Fibroblast of mammary gland (primary cell): ENCODE measurements at regions not wholly inside any gene's neighbourhood (a gene's known extent, or its start where the extent isn't known, plus 50 kb on each side); places are given as distances from the start of the nearest gene placed in this dataset.

Source experiments
- DNase-seq: peaks from one replicate; pipeline ENCODE4 v3.0.0-alpha.2; 2010; ENCODE audit warnings: low read depth
- H3K4me3 ChIP-seq: 2 replicates; pipeline ENCODE4 v1.5.1; 2011; ENCODE audit warnings: low read depth, mild to moderate bottlenecking, low read length, moderate library complexity; ENCODE audit not compliant: control insufficient read depth
- CTCF ChIP-seq: conservative IDR thresholded peaks from 2 replicates; pipeline ENCODE4 v1.5.1; 2011; ENCODE audit warnings: low read depth, low read length, inconsistent platforms; ENCODE audit not compliant: control insufficient read depth, insufficient read depth

DNA sequence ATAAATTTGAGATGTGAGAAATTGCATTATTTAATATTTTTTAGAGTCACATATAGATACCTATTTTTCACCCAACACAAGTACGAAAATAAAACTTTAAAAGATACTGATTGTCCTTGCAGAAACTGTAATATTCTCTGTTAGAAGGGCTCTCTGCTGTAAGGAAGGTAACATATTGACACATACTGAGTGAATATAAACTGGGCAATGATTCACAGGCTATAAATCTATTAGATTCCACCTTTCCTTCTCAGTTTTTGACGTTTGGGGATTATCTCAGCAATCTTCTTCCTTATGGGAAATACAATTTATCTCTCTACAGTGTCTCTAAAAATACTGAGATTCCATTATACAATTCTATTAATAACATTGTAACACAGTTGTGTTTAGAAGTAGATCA is 229.1 kb upstream of the MAP2 start:
- no peak overlapping the region for H3K4me3 ChIP-seq
- TF ChIP-seq CTCF = no peak
- no peak for DNase-seq

DNA sequence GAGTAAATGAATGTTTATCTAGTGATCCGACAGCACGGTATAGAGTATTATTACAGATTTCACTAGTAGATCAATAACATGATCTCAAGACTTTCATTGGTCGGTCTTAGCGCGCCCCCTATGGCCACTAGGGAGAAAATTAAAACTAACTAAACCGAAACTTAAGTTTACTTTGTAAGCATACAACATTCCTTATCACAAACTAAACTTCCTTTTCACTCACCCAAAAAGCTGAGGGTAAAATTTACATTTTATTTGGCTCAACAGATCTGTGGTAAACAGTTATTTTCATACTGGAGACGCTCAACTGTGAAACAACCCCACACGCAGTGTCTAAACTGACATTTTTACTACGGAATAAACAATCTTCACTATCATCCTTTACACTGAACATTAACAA is 215.6 kb upstream of the MAP2 start:
- peak overlapping the region; percentile 6 for H3K4me3 ChIP-seq
- DNase-seq = peak; percentile 9
- peak; percentile 43 for TF ChIP-seq CTCF

DNA sequence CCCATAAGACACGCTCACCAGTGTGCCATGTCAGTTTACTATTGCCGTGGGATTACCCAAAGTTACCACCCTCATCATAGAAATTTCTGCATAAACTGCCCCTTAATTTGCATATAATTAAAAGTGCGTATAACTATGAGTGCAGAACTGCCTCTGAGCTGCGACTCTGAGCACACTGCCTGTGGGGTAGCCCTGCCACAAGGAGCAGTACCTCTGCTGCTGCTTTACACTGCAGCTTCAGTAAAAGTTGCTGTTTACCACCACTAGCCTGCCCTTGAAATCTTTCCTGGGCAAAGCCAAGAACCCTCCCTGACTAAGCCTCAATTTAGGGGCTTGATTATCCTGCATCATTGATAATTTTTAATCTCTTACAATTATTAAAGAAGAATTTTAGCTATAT is 213.9 kb upstream of the MAP2 start:
- DNase-seq = no peak
- no peak overlapping the region for H3K4me3 ChIP-seq
- TF ChIP-seq CTCF = no peak

GRCh38 chr2:209230560-209230959 is 193.3 kb upstream of the MAP2 start:
- TF ChIP-seq CTCF = no peak
- no peak overlapping the region for H3K4me3 ChIP-seq
- DNase-seq = no peak

DNA sequence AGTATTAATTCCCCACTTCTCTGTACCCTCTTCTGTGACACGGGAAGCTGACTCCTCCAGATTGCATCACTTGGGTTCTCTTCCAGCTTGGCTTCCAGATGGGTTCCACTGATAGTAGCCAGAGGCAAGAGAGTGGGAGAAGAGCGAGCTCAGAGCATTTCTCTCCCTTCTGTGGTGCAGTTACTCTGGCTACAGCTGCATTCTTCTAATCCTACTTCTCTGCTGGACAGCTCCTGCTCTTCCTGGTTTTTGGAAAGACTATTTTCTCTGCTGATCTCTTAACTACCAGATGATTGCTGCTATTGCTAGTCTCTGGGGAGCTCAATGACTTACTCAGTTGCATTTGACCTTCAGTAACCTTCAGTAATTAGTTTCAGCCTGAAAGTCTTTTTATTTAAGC is 187.5 kb upstream of the MAP2 start:
- DNase-seq = peak; percentile 1

GRCh38 chr2:209238765-209239584 is 184.9 kb upstream of the MAP2 start:
- no peak overlapping the region for H3K4me3 ChIP-seq

More for the DNA sequence above, 187.5 kb upstream of the MAP2 start:
- TF ChIP-seq CTCF = no peak
- H3K4me3 ChIP-seq = no peak overlapping the region

More at GRCh38 chr2:209238765-209239584, 184.9 kb upstream of the MAP2 start:
- DNase-seq = no peak
- TF ChIP-seq CTCF = no peak
